ENCODE measurements at regions not wholly inside any gene's neighbourhood (a gene's known extent, or its start where the extent isn't known, plus 50 kb on each side); places are given as distances from the start of the nearest gene placed in this dataset.

DNA sequence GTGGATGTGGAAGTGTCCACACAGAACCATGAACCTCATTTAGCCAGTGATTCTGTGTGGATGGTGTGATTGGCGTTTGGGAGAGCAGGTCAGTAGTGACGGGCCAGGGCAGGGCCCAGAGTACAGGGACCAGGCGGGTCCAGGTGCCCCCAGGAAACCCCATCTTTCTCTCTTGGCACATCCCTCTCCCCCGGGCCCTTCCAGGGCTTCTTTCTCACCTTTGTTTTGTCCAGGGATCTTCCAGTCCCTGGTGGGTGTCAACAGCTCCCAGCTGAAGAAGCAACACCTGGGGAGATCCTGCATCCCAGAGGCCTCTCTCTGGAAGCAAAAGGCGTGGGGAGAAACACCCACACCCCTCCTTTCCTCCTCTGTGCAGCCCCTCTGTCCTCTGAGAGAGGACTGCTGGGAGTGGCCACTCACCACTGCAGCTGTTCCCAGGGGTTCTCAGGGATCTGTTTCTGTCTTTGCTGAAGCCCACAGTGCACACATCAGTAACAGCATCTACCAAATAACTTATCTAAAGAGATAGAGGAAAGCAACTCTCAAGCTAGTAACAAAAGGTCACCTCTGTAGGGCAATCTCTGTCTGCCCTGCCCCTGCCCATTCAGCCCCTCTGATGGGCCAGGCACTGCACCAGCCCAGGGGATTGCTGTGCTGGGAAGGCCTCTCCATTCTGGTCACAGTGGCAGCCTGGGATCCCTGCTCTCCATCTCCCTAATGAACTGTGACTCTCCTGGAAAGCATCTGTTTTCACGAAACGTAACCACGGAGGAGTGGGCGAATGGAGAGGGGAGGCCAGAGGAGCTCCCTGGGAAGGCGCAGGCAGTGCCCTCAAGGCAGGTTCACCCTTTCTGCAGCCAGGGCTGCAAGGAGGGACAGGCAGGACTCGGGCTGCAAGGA lies 98.3 kb upstream of the ALDH1A3 start:
- TF ChIP-seq EZH2 (IDR thresholded peaks at IDR 0.05), result no peak
- TF ChIP-seq CTCF (IDR thresholded peaks at IDR 0.05 in 2 of 3, conservative IDR thresholded peaks at IDR 0.05 in 1 of 3; ENCODE audit: borderline replicate concordance in 1 of 3, insufficient read depth in 1 of 3, low read depth in 2 of 3, low read length in 2 of 3), result no peak
- no peak for TF ChIP-seq POLR2A (IDR thresholded peaks at IDR 0.05; ENCODE audit: borderline replicate concordance, extremely low read depth, insufficient read depth, insufficient read length)
